Activated T-cell treated with anti-CD3 and anti-CD28 coated beads, Interleukin-2, amount 50 U/mL, for 48 hours (primary cell): ENCODE measurements at regions not wholly inside any gene's neighbourhood (a gene's known extent, or its start where the extent isn't known, plus 50 kb on each side); places are given as distances from the start of the nearest gene placed in this dataset.
A peak's percentile ranks its signal among the peaks of the same experiment; 100 is the strongest.

Experiments used
- DNase-seq, 2 experiments: peaks; one replicate each; pipeline ENCODE4 v3.0.0-alpha.2; 2020

DNA sequence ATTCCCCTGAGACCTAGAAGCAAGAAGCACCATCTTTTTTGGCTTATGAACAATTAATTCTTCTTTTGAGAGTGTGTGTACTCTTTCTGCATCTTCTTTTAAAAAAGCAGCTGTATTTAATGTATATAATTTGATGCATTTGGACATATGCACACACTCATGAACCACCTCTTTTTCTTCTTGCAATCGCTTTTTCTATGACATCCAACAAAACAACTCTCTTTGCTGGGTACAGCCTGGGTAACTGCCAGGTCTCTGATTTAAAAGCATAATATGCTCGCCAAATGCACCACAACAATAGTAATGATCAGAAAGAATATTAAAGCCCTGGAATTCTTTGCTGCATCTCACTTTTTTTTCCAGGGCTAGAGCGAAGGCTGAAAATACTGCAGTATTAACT lies 97.3 kb downstream of the HAPSTR1 start:
- DNase-seq = no peak

DNA sequence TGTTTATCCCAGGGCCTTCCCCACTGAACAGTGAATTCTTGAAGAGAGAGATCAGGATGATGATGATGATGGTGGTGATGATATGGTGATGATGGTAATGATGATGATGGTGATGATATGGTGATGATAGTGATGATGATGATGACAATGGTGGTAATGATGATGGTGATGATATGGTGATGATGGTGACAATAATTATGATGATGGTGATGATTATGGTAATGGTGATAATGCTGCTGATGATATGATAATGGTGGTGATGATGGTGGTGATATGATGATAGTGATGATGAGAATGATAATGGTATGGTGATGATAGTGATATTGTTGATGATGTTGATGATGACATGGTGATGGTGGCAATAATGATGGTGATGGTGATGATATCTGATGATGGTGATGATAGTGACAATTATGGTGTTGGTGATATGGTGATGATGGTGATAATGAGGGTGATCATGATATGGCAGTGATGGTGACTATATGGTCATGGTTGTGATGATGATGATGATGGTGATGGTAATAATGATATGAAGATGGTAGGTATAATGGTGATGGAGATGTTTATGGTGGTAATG lies 99.9 kb downstream of the HAPSTR1 start:
- no peak for DNase-seq

- no peak for DNase-seq
These were observed 101.3 kb downstream of the HAPSTR1 start for GRCh38 chr16:9192746-9193145.

DNA sequence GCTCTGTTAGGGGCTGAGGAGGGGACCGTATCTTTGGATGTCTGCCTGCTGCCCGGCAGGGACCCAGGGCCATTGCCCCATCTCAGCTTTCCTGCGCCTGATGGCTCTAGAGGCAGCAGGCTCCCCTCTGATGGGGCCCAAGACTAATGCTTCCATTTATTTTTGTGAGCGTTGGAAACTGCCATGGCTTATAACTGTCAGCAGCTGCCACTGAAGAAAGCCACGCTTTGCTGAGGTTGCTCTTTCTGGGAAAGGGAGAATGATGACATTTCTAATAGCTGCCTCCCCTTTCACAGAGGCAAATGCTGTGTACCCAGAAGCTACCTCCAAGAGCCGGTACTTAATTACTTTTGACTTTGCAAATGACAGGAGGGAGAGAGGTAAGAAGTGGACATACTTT lies 103.8 kb downstream of the HAPSTR1 start:
- DNase-seq = no peak

DNA sequence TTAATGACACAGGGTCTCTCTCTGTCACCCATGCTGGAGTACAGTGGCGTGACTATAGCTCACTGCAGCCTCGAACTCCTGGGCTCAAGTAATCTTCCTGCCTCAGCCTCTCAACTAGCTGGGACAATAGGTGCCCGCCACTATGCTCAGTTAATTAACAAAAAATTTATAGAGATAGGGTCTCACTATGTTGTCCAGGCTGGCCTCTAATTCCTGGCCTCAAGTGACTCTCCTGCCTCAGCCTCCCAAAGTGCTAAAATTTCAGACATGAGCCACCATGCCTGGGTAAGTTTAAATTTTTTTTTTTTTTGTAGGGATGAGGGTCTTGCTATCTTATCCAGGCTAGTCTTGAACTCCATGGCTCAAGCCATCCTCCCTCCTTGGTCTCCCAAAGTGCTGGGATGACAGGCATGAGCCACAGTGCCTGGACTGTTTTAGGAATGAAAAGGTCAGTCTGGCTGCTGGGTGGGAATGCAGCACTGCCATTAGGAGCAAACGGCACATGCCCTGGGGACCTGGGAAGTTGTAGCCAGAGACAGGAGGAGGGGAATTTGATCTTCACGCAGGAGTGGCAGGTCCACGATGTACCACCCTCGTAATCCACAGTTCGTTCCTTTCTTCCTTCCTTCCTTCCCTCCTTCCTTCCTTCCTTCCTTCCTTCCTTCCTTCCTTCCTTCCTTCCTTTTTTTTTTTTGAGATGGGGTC lies 106.7 kb downstream of the HAPSTR1 start:
- DNase-seq = no peak

DNA sequence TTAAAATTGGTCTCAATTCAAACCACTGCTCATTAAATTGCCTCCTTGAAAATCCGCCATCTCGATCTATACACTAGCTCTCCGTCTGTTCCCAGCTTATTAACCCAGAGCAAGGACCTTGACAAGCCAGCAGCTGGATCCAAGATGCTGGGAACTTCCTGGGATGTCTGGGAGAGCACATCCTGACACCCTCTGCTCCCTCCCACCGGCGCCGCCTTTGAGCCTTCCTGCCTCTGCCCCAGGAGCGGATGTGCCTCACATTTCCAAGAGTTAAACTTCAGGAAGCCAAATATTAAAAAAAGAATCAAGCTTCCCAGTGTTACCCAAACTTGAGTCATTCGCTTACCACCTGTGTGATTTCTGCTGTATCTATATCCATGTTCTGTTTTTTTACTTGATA lies 107.9 kb downstream of the HAPSTR1 start:
- no peak for DNase-seq

- DNase-seq = no peak
These were observed 108.3 kb downstream of the HAPSTR1 start for GRCh38 chr16:9199751-9200150.

GRCh38 chr16:9203956-9204355 lies 112.5 kb downstream of the HAPSTR1 start:
- DNase-seq = no peak

- DNase-seq = no peak
These were observed 114.2 kb downstream of the HAPSTR1 start for GRCh38 chr16:9205661-9206060.

DNA sequence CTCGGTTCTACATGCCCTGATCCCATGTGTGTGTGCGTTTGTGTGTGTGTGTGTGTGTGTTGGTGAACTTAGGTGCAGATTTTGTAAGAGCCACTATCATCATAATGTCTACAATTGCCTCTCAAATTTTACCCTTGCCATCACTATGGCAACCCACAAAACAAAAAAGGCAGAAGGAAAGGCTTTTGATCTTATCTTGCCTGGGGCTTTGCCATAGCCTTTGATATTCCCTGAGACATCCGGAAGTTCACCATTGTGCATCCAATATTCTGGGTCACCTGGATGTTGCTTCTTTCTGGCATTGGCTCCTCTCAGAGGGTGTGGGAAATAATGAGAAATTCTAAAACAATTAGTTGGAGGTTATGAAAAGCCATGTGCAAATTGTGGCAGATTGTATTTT lies 114.7 kb downstream of the HAPSTR1 start:
- DNase-seq = no peak

GRCh38 chr16:9212621-9213020 lies 121.2 kb downstream of the HAPSTR1 start:
- no peak for DNase-seq

GRCh38 chr16:9219813-9220212 lies 128.4 kb downstream of the HAPSTR1 start:
- no peak for DNase-seq

GRCh38 chr16:9225527-9226316 lies 134.3 kb downstream of the HAPSTR1 start:
- DNase-seq = peak in 1 of 2 experiments; percentile 18

GRCh38 chr16:9226924-9227323 lies 135.5 kb downstream of the HAPSTR1 start:
- DNase-seq = no peak

- no peak for DNase-seq
These were observed 139.6 kb downstream of the HAPSTR1 start for GRCh38 chr16:9231039-9231438.

DNA sequence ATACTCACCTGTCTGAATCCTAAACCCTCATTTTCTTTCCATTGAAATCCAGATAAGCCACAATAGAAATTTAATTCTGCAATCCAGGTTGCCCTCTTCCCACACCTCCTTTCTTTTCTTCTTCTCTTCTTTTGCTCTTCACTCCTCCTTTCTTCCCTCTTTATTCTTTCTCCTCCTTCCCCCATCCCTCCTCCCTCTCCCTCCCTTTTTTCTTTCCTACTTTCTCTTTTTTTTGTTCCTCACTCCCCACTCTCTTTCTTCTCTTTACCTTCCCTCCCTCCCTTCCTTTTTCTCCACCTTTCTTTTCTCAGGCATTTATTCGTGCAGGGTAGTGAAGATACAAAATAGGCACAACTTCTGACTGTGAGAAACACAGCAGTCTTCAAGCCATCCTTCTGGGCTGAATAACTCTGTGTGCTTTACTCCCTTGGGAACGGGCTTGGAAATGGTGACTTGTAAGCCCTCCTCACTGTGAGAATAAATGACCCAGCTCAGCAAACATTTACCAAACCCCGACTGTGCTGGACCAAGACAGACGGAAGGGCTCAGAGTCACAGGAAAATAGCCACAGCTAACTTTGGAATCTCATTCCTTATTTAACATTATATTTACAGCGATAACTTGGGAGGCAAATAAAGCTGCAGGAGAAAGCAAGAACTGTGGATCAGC lies 140.8 kb downstream of the HAPSTR1 start:
- no peak for DNase-seq

- DNase-seq = no peak
These were observed 144.4 kb downstream of the HAPSTR1 start for GRCh38 chr16:9235867-9236266.

- no peak for DNase-seq
These were observed 144.9 kb downstream of the HAPSTR1 start for GRCh38 chr16:9236319-9236718.

- no peak for DNase-seq
These were observed 146.9 kb downstream of the HAPSTR1 start for GRCh38 chr16:9238346-9238745.

- DNase-seq = no peak
These were observed 149.7 kb downstream of the HAPSTR1 start for GRCh38 chr16:9241177-9241576.

DNA sequence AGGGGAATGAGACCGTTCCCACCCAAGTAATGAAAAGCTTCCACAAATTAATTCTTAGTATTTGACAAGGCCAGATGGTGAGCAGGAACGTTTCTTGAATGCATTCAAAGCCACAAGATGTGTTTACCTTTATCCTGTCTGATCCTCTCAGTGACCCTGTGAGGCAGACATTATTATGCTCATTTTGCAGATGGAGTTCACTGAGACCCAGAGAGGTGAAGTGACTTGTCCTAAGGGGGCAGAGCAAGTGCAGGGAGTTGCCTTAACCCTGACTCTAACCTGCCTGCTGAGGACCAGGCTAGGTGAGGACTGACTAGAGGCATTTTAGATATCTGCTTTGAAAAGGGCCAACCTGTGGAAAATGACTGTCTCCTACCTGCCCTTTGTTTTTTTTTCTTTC lies 156.7 kb downstream of the HAPSTR1 start:
- DNase-seq = no peak

DNA sequence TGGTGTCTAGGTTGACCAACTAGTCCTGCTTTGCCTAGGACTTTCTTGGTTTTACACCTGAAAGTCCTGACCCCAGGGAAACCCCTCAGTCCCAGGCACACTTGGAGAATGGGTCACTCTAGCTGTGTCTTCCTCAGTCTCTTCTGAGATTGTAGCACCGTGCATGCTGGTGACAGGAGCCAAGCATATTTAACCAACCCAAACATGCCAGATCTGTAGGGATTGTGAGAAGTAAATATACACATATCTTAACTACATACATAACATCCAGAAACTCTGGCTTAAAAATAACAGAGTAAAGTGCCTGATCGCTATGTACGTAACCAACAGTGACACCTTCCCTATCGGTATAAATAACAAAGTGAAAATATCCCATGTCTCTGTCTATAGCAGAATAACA lies 158.1 kb downstream of the HAPSTR1 start:
- DNase-seq = no peak

DNA sequence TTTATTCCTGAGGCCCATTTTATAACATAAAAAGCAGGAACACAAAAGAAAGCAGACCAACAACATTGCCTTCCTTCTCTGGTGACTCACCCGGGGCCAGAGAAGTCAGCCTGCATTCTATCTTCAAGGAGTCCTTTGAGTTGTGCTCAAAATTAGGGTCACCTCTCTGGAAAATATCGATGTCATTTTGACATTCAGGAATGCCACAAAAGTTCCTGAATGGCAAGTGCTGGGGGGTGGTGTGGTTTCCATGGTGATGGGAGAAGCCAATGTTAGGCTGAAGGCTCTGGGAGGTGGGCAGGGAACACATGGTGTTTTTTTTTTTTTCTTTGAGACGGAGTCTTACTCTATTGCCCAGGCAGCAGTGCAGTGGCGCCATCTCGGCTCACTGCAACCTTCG lies 159.6 kb downstream of the HAPSTR1 start:
- DNase-seq = no peak

- DNase-seq = no peak
These were observed 163.4 kb downstream of the HAPSTR1 start for GRCh38 chr16:9254863-9255262.
